NCI-H1417 (cell line): ENCODE measurements at regions not wholly inside any gene's neighbourhood (a gene's known extent, or its start where the extent isn't known, plus 50 kb on each side); places are given as distances from the start of the nearest gene placed in this dataset.
"Not testable (repeated sequence)": the region's sequence is repeated elsewhere in the genome, so short reads cannot be mapped to it uniquely, and the experiment has no call there.

Source experiments
- DNase-seq, 3 experiments: peaks; one replicate each; lab custom pipeline; 2025; lab: John Stamatoyannopoulos, UW

GRCh38 chr7:101679653-101680173 lies 50.6 kb upstream of the MYL10 start:
- DNase-seq = not testable (repeated sequence)

GRCh38 chr7:101680406-101681145 lies 51.5 kb upstream of the MYL10 start:
- DNase-seq = no peak

- no peak for DNase-seq
Observed at GRCh38 chr7:101681170-101682007, 52.3 kb upstream of the MYL10 start.

GRCh38 chr7:101684983-101685330 lies 55.9 kb upstream of the MYL10 start:
- no peak for DNase-seq

- DNase-seq = no peak
Observed at GRCh38 chr7:101686030-101686429, 56.9 kb upstream of the MYL10 start.

- peak in 1 of 3 experiments; percentile 14 for DNase-seq
Observed at GRCh38 chr7:101687081-101687480, 58.0 kb upstream of the MYL10 start.

- DNase-seq = no peak
Observed at GRCh38 chr7:101687791-101688182, 58.7 kb upstream of the MYL10 start.

GRCh38 chr7:101688183-101688831 lies 59.2 kb upstream of the MYL10 start:
- DNase-seq = peak; percentile 65 to 80 (median 70)

GRCh38 chr7:101688995-101689907 lies 60.2 kb upstream of the MYL10 start:
- DNase-seq = no peak

GRCh38 chr7:101690061-101690460 lies 61.0 kb upstream of the MYL10 start:
- no peak for DNase-seq

GRCh38 chr7:101691822-101692384 lies 62.8 kb upstream of the MYL10 start:
- DNase-seq = no peak

- no peak for DNase-seq
Observed at GRCh38 chr7:101693498-101694091, 64.5 kb upstream of the MYL10 start.

GRCh38 chr7:101698964-101699363 lies 69.9 kb upstream of the MYL10 start:
- DNase-seq = peak in 1 of 3 experiments; percentile 22

- DNase-seq = no peak
Observed at GRCh38 chr7:101699399-101699798, 70.3 kb upstream of the MYL10 start.

GRCh38 chr7:101699881-101700823 lies 71.1 kb upstream of the MYL10 start:
- no peak for DNase-seq

- DNase-seq = no peak
Observed at GRCh38 chr7:101701153-101701794, 72.2 kb upstream of the MYL10 start.

GRCh38 chr7:101702362-101702850 lies 73.3 kb upstream of the MYL10 start:
- no peak for DNase-seq

- DNase-seq = peak in 1 of 3 experiments; percentile 47
Observed at GRCh38 chr7:101705331-101705730, 76.2 kb upstream of the MYL10 start.

GRCh38 chr7:101707587-101707986 lies 78.5 kb upstream of the MYL10 start:
- DNase-seq = peak in 2 of 3 experiments; percentile 78 to 92
